ENCODE measurements at regions not wholly inside any gene's neighbourhood (a gene's known extent, or its start where the extent isn't known, plus 50 kb on each side); places are given as distances from the start of the nearest gene placed in this dataset.

DNA sequence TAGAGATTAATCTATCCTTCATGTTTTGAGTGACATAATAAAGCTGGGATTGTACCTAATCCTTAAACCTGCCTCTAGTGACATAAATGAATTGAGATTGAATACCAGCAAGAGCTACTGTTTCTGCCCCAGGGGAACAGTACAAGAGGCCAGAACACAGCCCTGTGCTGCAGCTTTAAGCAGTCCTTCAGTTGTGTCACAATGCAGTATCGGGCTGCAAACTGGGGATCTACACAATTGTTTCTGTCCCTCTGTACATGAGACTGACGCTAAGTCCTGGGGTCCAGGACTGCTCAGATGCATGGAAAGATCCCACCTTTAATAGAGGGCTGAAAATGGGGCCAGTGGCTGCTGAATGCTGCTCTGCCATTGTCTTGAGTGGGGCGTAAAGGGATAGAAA is 87.5 kb downstream of the MINAR1 start:
- H2BK15ac ChIP-seq (ENCODE audit: low read length): no peak overlapping the region
- H3K27me3 ChIP-seq (replicated peaks in 1 of 4; ENCODE audit: control insufficient read depth in 3 of 4, extremely low read depth in 1 of 4, insufficient read depth in 3 of 4, low read length in 3 of 4): no peaks in the 10 kb centered on the region
- FAIRE-seq (no peak), DNase-seq (ENCODE audit: low read depth in 1 of 2, low spot score in 2 of 2) (no peak)
- WGBS, 2 experiments (ENCODE audit: extremely low coverage in 1 of 2, insufficient coverage in 1 of 2, insufficient read length in 1 of 2, insufficient replicate concordance in 2 of 2, low coverage in 1 of 2, low lambda C conversion rate in 2 of 2, missing lambda C conversion rate in 1 of 2): 90% methylated on average over 3 of the region's 3 CpGs; no CpG with 5 or more reads in 1 of the 2 experiments
- no peak overlapping the region for H3K23ac ChIP-seq (ENCODE audit: insufficient read length)
- H3K9me3 ChIP-seq (ENCODE audit: insufficient read depth in 2 of 2, low read depth in 1 of 2, low read length in 1 of 2): no peaks in the 10 kb centered on the region
- H3K36me3 ChIP-seq (ENCODE audit: control insufficient read depth in 2 of 4, insufficient read depth in 4 of 4, low read length in 3 of 4): no peaks in the 10 kb centered on the region
- no peak overlapping the region for H3K14ac ChIP-seq (ENCODE audit: insufficient read length)
- TF ChIP-seq, protein P1, sequence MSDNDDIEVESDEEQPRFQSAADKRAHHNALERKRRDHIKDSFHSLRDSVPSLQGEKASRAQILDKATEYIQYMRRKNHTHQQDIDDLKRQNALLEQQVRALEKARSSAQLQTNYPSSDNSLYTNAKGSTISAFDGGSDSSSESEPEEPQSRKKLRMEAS (IDR thresholded peaks at IDR 0.05): no peak
- TF ChIP-seq SP4 (IDR thresholded peaks at IDR 0.05; ENCODE audit: low read length): no peak
- TF ChIP-seq CBX8 (IDR thresholded peaks at IDR 0.05; ENCODE audit: borderline replicate concordance, low read depth, low read length): no peak
- TF ChIP-seq GTF2F1 (IDR thresholded peaks at IDR 0.05; ENCODE audit: borderline replicate concordance, low read depth, low read length): no peak
- no peak for TF ChIP-seq SUZ12 (IDR thresholded peaks at IDR 0.05; ENCODE audit: low read length)
- no peak for TF ChIP-seq SIN3A (conservative IDR thresholded peaks at IDR 0.05 in 1 of 2, IDR thresholded peaks at IDR 0.05 in 1 of 2; ENCODE audit: low read depth in 1 of 2, low read length in 2 of 2)
- no peak for TF ChIP-seq TAF7 (optimal IDR thresholded peaks at IDR 0.05; ENCODE audit: borderline replicate concordance, low read depth, low read length)
- no peak for TF ChIP-seq EZH2 (IDR thresholded peaks at IDR 0.05; ENCODE audit: low read depth, low read length, severe bottlenecking)
- TF ChIP-seq TCF12 (IDR thresholded peaks at IDR 0.05; ENCODE audit: low read depth, low read length): no peak
- no peaks in the 10 kb centered on the region for H3K23me2 ChIP-seq (ENCODE audit: low read depth, low read length)
- H4K5ac ChIP-seq (ENCODE audit: insufficient read length, low read depth, low read length): no peak overlapping the region
- no peak overlapping the region for H3K4ac ChIP-seq (replicated peaks; ENCODE audit: insufficient read length, low read depth, low read length)
- H2BK20ac ChIP-seq (ENCODE audit: low read length): no peak overlapping the region
- H4K20me1 ChIP-seq (replicated peaks in 1 of 2; ENCODE audit: control insufficient read depth in 1 of 2, insufficient read depth in 2 of 2, low read length in 2 of 2): no peaks in the 10 kb centered on the region
- H2BK5ac ChIP-seq (ENCODE audit: low read depth, low read length): no peak overlapping the region
- no peak overlapping the region for H2BK120ac ChIP-seq (replicated peaks; ENCODE audit: low read depth, low read length)
- H4K91ac ChIP-seq (replicated peaks; ENCODE audit: insufficient read length, low read length): no peak overlapping the region
- H2AK5ac ChIP-seq (ENCODE audit: low read depth, low read length): no peak overlapping the region
- no peaks in the 10 kb centered on the region for H3K79me1 ChIP-seq (ENCODE audit: low read depth, low read length)
- no peak overlapping the region for H2BK12ac ChIP-seq (ENCODE audit: low read depth, low read length)
- H3K4me2 ChIP-seq (ENCODE audit: insufficient read depth in 1 of 2, low read depth in 2 of 2, low read length in 2 of 2): no peak overlapping the region
- H3K4me3 ChIP-seq (ENCODE audit: extremely low read depth in 1 of 4, insufficient read depth in 2 of 4, low read depth in 3 of 4, low read length in 4 of 4): no peak overlapping the region
- H3K56ac ChIP-seq (replicated peaks; ENCODE audit: insufficient read length, low read depth, low read length): no peak overlapping the region
- no peak overlapping the region for H3K27ac ChIP-seq (ENCODE audit: low read depth, low read length)
- no peak overlapping the region for H3K18ac ChIP-seq (ENCODE audit: extremely low read depth, low read length)
- H3K79me2 ChIP-seq (ENCODE audit: control insufficient read depth in 1 of 2, insufficient read depth in 2 of 2, low read length in 2 of 2): no peaks in the 10 kb centered on the region
- ChIA-PET CTCF (ENCODE audit: partially characterized antibody) (interaction anchor here (0.9 to 1.0 kb wide), 2 partner anchors 14 to 53 kb away, joined by 3 read pairs; no protein-coding TSS in a partner anchor), POLR2A (ENCODE audit: partially characterized antibody) (no interaction called here)
- no peak overlapping the region for H3K9ac ChIP-seq (replicated peaks in 1 of 4; ENCODE audit: extremely low read depth in 1 of 4, low read depth in 3 of 4, low read length in 3 of 4)
- no peak overlapping the region for H4K8ac ChIP-seq (ENCODE audit: extremely low read depth, insufficient read depth, low read length)
- no peaks in the 10 kb centered on the region for H3K4me1 ChIP-seq (replicated peaks in 1 of 4; ENCODE audit: control insufficient read depth in 3 of 4, insufficient read depth in 4 of 4, low read length in 3 of 4)
- H2AFZ ChIP-seq (ENCODE audit: low read length): no peak overlapping the region

Data from H1 (cell line).